ENCODE measurements at regions not wholly inside any gene's neighbourhood (a gene's known extent, or its start where the extent isn't known, plus 50 kb on each side); places are given as distances from the start of the nearest gene placed in this dataset.

GRCh38 chr10:7084280-7085005 lies 326.4 kb downstream of the SFMBT2 start:
- no peak overlapping the region for H3K27ac Mint-ChIP-seq
- H3K79me2 ChIP-seq (ENCODE audit: insufficient read depth, low read length) = no peaks in the 10 kb centered on the region
- H3T11ph ChIP-seq (ENCODE audit: low read length) = no peak overlapping the region
- H2BK15ac ChIP-seq (ENCODE audit: low read depth, low read length) = no peak overlapping the region
- H4K20me1 ChIP-seq (ENCODE audit: control insufficient read depth, insufficient read depth, insufficient read length) = no peaks in the 10 kb centered on the region
- no peaks in the 10 kb centered on the region for H3K27me3 ChIP-seq (ENCODE audit: insufficient read depth, low read length)
- peaks cover 4% of the 10 kb centered on the region; the same call in 1 of the 2 replicates for H3K4me1 ChIP-seq (ENCODE audit: insufficient read depth, low read length)
- H3K9me3 ChIP-seq (ENCODE audit: control insufficient read depth, low read depth, low read length) = no peaks in the 10 kb centered on the region
- no peak for DNase-seq
- H3K23me2 ChIP-seq (ENCODE audit: insufficient read length, low read depth, low read length, poor library complexity, severe bottlenecking) = no peaks in the 10 kb centered on the region
- peaks cover 28 to 45% of the 10 kb centered on the region in 2 experiments for H3K4me1 Mint-ChIP-seq
- no peak overlapping the region for H2BK12ac ChIP-seq (ENCODE audit: insufficient read length, low read depth, low read length)
- no peak overlapping the region for H3K4me2 ChIP-seq (ENCODE audit: insufficient read depth, insufficient read length, low read length)
- H3K56ac ChIP-seq (ENCODE audit: insufficient read length, low read depth, low read length) = no peak overlapping the region
- H3K4ac ChIP-seq (ENCODE audit: low read depth, low read length) = no peak overlapping the region
- no peak overlapping the region for H2BK120ac ChIP-seq (ENCODE audit: low read depth, low read length, poor library complexity, severe bottlenecking)
- no peak overlapping the region for H2BK5ac ChIP-seq (ENCODE audit: insufficient read length, low read length)
- H2AK5ac ChIP-seq (ENCODE audit: insufficient read length, low read length) = no peak overlapping the region
- H3K23ac ChIP-seq (ENCODE audit: insufficient read length, low read depth, low read length) = no peak overlapping the region
- no peaks in the 10 kb centered on the region for H3K27me3 Mint-ChIP-seq (ENCODE audit: low read depth)
- H2BK20ac ChIP-seq (ENCODE audit: low read depth, low read length, poor library complexity, severe bottlenecking) = no peak overlapping the region
- no peak overlapping the region for H3K4me3 Mint-ChIP-seq
- no peak overlapping the region for H2AFZ ChIP-seq (ENCODE audit: low read length)
- no peak overlapping the region for H4K5ac ChIP-seq (ENCODE audit: insufficient read length, low read depth, low read length)
- no peak for TF ChIP-seq CTCF (conservative IDR thresholded peaks at IDR 0.05)
- H3K36me3 Mint-ChIP-seq (ENCODE audit: insufficient read depth in 1 of 3, low read depth in 3 of 3) = no peaks in the 10 kb centered on the region
- H3K9me3 Mint-ChIP-seq = no peaks in the 10 kb centered on the region
- H4K91ac ChIP-seq (ENCODE audit: insufficient read length, low read depth, low read length) = no peak overlapping the region
- WGBS (ENCODE audit: extremely low coverage, insufficient read length, low lambda C conversion rate) = no CpG with 5 or more reads among the region's 9 CpGs
- H3K18ac ChIP-seq (ENCODE audit: insufficient read length, low read depth, low read length) = no peak overlapping the region
- no peaks in the 10 kb centered on the region for H3K79me1 ChIP-seq (ENCODE audit: insufficient read depth, low read depth, low read length, poor library complexity, severe bottlenecking)
- H3K9ac ChIP-seq (ENCODE audit: extremely low read depth, insufficient read length, low read length) = no peak overlapping the region
- H4K8ac ChIP-seq (replicated peaks; ENCODE audit: insufficient read length, low read depth, low read length) = no peak overlapping the region
- no peak overlapping the region for H3K14ac ChIP-seq (ENCODE audit: insufficient read depth, low read length)
- no peak overlapping the region for H3K27ac ChIP-seq (ENCODE audit: insufficient read length, low read depth, low read length)

All from H9 (cell line).